IPS-20b (cell line): ENCODE measurements at regions not wholly inside any gene's neighbourhood (a gene's known extent, or its start where the extent isn't known, plus 50 kb on each side); places are given as distances from the start of the nearest gene placed in this dataset.

Experiments used
- H3K27ac ChIP-seq: one replicate; pipeline ENCODE4 v1.5.1; 2013; ENCODE audit warnings: low read length
- H3K27me3 ChIP-seq: 2 replicates; pipeline ENCODE4 v1.6.1; 2013; ENCODE audit warnings: mild to moderate bottlenecking, low read length, inconsistent platforms; ENCODE audit not compliant: insufficient read depth
- H3K36me3 ChIP-seq: 2 replicates; pipeline ENCODE4 v1.6.1; 2013; ENCODE audit warnings: low read depth, mild to moderate bottlenecking, inconsistent platforms, low read length, moderate library complexity; ENCODE audit not compliant: insufficient read depth
- H3K4me1 ChIP-seq: 2 replicates; pipeline ENCODE4 v1.6.1; 2013; ENCODE audit warnings: mild to moderate bottlenecking, control low read depth, inconsistent platforms, low read length, moderate library complexity; ENCODE audit not compliant: insufficient read depth
- H3K4me3 ChIP-seq: 2 replicates; pipeline ENCODE4 v1.5.1; 2013; ENCODE audit warnings: mild to moderate bottlenecking, low read length, inconsistent platforms
- H3K9ac ChIP-seq: 2 replicates; pipeline ENCODE4 v1.6.1; 2013; ENCODE audit warnings: low read depth, mild to moderate bottlenecking, inconsistent platforms, low read length, moderate library complexity
- H3K9me3 ChIP-seq: 2 replicates; pipeline ENCODE4 v1.6.1; 2013; ENCODE audit warnings: mild to moderate bottlenecking, low read depth, low read length, inconsistent platforms; ENCODE audit not compliant: insufficient read depth

DNA sequence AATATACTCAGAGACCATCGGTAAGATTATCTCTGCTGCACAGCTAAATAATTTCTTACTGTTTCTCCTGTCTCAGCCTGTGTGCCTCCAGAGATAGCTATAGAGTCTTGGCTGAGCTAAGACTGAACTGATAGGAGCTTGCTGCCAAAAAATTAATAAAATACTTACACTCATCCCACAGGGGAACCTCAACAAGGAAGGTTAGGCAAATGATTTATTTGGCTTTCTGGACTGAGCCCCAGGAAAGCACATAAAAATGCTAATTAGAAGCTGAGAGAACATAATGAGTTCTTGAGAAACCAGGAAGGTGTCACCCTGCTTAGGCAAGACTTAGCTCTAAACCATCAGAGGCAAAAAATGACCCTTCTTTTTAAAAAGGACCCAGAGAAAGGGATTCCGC is 534.5 kb downstream of the TNS3 start:
- no peaks in the 10 kb centered on the region for H3K36me3 ChIP-seq
- H3K4me3 ChIP-seq: no peak overlapping the region
- no peaks in the 10 kb centered on the region for H3K9me3 ChIP-seq
- 0 out of 2 replicates have a peak, but pooled peaks cover 2% of the 10 kb centered on the region for H3K4me1 ChIP-seq
- no peaks in the 10 kb centered on the region for H3K27me3 ChIP-seq
- H3K27ac ChIP-seq: no peak overlapping the region
- no peak overlapping the region for H3K9ac ChIP-seq

DNA sequence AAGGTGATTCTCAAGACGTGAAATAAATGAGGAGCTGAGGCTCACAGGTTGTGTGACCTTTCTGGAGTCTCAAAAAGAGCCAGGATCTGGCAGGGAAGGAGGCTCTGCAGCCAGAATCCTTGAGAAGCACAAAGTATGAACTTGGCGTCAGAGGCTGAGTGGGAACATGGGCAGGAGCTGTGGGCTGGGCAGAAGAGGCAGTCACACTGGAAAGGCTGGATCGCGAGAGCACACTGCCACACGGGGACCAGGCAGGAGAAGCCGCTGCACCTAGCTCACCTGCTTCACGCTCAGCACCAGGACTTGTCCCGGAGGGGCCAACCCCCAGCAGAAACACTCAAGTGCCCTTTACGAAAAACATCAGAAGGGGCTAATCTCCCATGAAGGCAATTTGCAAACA is 535.0 kb downstream of the TNS3 start:
- no peak overlapping the region for H3K4me3 ChIP-seq
- H3K27ac ChIP-seq: no peak overlapping the region
- 0 out of 2 replicates have a peak, but pooled peaks cover 3% of the 10 kb centered on the region for H3K27me3 ChIP-seq
- H3K9ac ChIP-seq: no peak overlapping the region
- no peaks in the 10 kb centered on the region for H3K36me3 ChIP-seq
- H3K4me1 ChIP-seq: 0 out of 2 replicates have a peak, but pooled peaks cover 2% of the 10 kb centered on the region
- no peaks in the 10 kb centered on the region for H3K9me3 ChIP-seq

DNA sequence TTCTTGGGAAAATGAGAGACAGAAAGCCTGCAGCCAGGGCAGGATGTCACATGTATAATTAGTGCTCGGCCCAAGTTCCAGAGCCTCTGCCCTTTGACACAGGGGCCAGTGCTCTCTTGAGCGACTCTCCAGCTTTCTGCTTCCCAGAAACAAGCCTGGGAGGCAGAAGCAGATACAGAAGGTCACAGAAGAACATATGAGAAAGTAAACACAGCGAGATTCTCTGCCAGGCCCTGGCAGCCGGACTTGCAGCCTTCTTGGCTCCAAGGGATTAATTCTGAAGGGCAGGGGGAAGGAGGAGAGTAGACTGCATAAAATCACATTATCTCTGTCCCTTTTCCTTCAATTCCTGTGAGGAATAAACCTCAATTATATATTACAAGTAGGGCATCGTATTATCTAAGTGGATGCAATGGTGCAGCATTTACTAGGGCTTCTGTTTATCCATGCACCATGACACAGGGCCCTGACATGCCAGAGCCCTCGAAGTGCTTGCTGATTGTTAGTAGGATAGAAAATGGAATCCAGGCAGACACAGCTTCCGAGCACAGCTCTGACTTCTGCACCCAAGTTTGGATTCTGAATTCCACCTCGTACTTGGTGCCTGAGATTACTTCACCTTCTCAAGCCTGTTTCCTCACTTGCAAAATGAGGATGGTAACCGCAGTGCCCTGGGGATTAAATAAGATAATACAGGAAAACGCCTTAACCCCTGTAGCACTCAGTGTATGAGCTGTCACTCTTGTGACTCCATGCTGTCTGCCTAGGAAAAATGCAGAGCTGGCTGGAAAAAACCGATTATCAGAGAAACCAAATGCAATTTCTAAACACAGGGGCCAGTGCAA is 536.5 kb downstream of the TNS3 start:
- H3K36me3 ChIP-seq: no peaks in the 10 kb centered on the region
- H3K27me3 ChIP-seq: 0 out of 2 replicates have a peak, but pooled peaks cover 5% of the 10 kb centered on the region
- H3K4me1 ChIP-seq: 0 out of 2 replicates have a peak, but pooled peaks cover 2% of the 10 kb centered on the region
- no peak overlapping the region for H3K4me3 ChIP-seq
- no peak overlapping the region for H3K9ac ChIP-seq
- no peaks in the 10 kb centered on the region for H3K9me3 ChIP-seq
- no peak overlapping the region for H3K27ac ChIP-seq

DNA sequence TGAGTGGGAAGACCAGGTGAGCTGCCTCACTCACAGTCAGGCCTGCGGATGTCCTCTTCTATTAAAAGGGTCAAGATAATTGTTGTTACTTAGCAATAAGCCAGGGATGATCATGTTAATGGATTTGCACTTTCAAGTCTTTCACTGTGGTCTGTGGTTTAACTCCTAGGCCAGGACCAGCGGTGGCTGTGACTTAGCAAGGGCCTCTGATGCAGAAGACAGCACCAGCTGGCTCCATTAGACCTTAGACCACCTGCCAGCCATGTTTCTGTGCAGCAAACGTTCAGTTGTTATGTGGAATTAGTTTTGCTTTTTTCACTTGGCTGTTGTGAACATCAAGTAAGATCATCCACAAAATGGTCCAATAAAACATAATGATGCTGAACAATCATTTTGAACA is 537.3 kb downstream of the TNS3 start:
- no peak overlapping the region for H3K4me3 ChIP-seq
- H3K9me3 ChIP-seq: no peaks in the 10 kb centered on the region
- H3K4me1 ChIP-seq: peaks cover 2% of the 10 kb centered on the region; the same call in 1 of the 2 replicates
- H3K36me3 ChIP-seq: no peaks in the 10 kb centered on the region
- no peak overlapping the region for H3K9ac ChIP-seq
- H3K27ac ChIP-seq: no peak overlapping the region
- 0 out of 2 replicates have a peak, but pooled peaks cover 5% of the 10 kb centered on the region for H3K27me3 ChIP-seq

DNA sequence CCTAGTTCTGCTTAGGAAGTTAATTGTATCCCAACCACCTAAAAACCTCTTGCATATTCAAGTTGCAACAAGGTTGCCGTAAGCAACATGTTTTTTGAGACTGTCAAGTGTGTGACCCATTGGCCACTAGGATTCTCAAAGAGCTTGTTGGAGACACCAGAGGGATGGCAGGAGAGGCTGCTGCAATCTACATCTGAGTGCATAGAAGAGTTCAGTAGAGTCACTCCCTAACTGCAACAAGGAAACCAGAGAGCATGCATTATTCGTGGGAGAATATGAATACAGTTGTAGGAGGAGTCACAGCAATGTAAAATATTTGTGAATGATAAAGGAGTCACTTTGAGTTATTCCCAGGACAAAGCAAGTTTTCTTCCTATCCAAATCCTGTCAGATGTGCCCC is 538.6 kb downstream of the TNS3 start:
- Histone ChIP-seq H3K9me3 (no peaks in the 10 kb centered on the region), H3K27me3 (peaks cover 5% of the 10 kb centered on the region; the same call in 1 of the 2 replicates), H3K9ac (no peak overlapping the region), H3K27ac (no peak overlapping the region), H3K4me1 (peaks cover 13% of the 10 kb centered on the region), H3K36me3 (no peaks in the 10 kb centered on the region), H3K4me3 (no peak overlapping the region)

DNA sequence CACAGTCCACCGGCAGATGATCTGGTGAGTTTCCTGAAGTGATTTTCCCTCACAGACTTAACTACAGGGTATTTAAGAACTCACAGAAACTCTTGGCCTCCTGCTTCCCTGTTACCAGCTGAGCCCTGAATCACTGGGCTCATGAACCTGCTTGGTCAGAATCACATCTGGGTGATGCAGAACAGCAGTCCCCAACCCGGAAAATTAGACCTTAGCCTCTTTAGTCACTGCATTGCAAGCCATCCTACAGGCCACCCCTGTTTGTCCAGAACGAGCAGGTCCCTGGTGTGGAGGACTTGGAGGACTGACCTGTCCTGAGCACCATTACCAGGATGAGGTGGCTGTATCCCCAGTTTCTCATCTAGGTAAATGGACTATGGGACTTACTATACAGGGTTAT is 539.2 kb downstream of the TNS3 start:
- H3K9ac ChIP-seq: no peak overlapping the region
- H3K4me1 ChIP-seq: peaks cover 16% of the 10 kb centered on the region
- no peak overlapping the region for H3K4me3 ChIP-seq
- H3K36me3 ChIP-seq: no peaks in the 10 kb centered on the region
- H3K27ac ChIP-seq: no peak overlapping the region
- H3K27me3 ChIP-seq: peaks cover 11% of the 10 kb centered on the region; the same call in 1 of the 2 replicates
- no peaks in the 10 kb centered on the region for H3K9me3 ChIP-seq

DNA sequence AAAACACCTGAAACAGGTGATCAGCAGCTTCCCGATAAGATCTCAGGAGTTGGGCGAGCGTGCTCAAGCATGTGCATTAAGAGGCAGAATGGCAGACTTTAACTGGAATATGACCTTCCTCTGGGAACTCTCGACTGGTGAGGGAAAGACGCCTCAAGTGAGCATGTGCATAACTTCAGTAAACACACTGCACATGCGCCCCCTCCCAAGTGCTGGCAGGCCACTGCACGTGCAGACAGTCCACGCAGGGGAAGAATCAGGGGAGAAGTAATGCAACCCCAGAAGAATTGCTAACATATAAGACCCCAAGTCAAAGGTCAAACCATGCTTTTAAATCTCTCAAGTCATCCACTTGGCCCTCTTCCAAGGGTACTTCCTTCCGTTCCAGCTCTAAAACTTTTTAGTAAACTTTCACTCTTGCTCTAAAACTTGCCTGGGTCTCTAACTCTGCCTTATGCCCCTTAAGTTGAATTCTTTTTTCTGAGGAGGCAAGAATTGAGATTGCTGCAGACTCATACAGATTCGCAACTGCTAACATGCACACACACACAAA is 541.0 kb downstream of the TNS3 start:
- Histone ChIP-seq H3K27me3 (peaks cover 13% of the 10 kb centered on the region; the same call in 1 of the 2 replicates), H3K9ac (no peak overlapping the region), H3K4me1 (peaks cover 16% of the 10 kb centered on the region), H3K9me3 (no peaks in the 10 kb centered on the region), H3K27ac (no peak overlapping the region), H3K4me3 (no peak overlapping the region), H3K36me3 (no peaks in the 10 kb centered on the region)

DNA sequence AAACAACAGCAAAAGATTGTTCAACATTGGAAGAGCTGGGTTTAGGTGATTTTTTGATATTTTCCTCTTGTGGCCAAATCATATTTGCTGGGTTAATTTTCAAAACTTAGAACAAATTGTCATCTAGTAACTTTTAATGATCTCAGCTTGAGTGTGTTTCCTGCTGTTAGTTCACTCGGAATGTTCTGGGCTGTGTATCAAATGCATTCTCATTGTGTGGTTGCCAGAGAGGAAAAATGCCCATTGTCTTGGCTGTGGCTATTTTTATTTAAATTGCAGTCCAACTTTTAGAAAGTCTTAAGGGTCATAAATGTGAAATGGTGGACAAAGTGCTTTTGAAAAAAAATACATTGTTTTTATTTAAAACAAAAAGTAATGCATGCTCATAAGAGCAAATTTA is 542.0 kb downstream of the TNS3 start:
- Histone ChIP-seq H3K4me3 (no peak overlapping the region), H3K36me3 (no peaks in the 10 kb centered on the region), H3K27me3 (peaks cover 13% of the 10 kb centered on the region; the same call in 1 of the 2 replicates), H3K9me3 (no peaks in the 10 kb centered on the region), H3K9ac (no peak overlapping the region), H3K27ac (no peak overlapping the region), H3K4me1 (peaks cover 16% of the 10 kb centered on the region)

DNA sequence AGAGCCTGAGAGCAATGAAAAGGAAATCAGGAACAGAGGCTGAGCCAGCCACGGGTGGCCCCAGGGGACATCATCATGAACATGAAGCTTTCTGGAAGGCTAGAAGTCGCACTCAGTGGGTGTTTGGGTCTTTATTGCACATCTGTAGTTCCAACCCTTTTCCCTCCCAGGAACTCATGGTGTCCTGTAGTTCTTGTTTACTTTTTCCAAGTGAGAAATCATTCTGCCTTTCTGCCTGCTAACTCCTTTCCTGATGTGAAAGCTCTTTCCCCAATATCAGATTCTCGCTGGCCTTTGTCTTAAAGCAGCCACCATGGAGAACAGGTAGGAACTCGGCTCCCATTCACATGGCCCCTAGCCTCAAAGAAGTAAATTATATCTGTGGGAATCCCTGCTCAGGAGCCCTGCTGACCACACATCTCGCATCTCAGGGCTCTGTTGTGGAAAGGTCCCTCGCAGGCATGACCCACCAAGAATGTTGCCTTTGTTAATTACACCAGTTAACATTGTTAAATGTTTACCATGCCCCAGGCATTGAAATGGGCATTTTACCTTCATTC is 542.7 kb downstream of the TNS3 start:
- Histone ChIP-seq H3K27ac (no peak overlapping the region), H3K4me1 (peaks cover 16% of the 10 kb centered on the region), H3K27me3 (peaks cover 13% of the 10 kb centered on the region; the same call in 1 of the 2 replicates), H3K9ac (no peak overlapping the region), H3K4me3 (no peak overlapping the region), H3K9me3 (no peaks in the 10 kb centered on the region), H3K36me3 (no peaks in the 10 kb centered on the region)

DNA sequence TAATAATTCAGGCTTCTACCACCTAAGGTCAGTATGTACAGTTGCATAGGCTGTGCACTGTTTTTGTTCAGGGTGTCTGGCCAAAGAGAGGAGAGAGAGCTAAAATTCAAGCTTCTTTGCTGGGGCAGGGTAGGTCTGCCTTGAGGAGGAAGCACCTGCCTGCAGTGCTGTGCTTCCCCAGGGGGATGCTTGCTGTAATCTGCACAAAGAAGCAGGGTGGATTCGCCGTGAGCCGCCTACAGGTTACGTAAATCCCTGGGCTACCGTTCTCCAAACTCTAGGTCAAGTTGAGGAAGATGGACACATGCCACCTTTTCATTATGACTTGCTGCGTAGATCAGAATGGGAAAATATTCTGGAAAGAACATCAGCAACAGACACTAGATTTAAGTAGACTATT is 543.3 kb downstream of the TNS3 start:
- peaks cover 16% of the 10 kb centered on the region for H3K4me1 ChIP-seq
- H3K9me3 ChIP-seq: no peaks in the 10 kb centered on the region
- peaks cover 13% of the 10 kb centered on the region; the same call in 1 of the 2 replicates for H3K27me3 ChIP-seq
- H3K36me3 ChIP-seq: no peaks in the 10 kb centered on the region
- no peak overlapping the region for H3K27ac ChIP-seq
- H3K9ac ChIP-seq: no peak overlapping the region
- no peak overlapping the region for H3K4me3 ChIP-seq

DNA sequence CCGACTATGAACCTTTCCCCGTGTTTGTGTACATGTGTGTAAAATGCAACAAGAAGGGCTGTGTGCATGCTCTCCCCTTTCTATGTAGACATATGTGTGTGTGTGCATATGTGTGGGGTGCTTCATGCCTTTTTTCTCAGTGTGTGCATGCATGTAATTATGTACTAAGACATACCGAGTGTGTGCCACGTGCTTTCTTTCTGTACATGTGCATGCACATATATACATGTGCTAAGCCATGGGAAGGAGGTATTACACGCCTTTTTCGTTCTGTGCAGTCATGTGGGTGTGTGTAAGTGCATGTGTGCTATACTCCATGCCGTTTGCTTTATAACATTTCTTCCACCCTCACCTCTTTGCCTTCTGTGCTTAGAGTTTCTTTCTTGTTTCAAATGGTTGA is 544.3 kb downstream of the TNS3 start:
- Histone ChIP-seq H3K27ac (no peak overlapping the region), H3K9me3 (no peaks in the 10 kb centered on the region), H3K4me1 (peaks cover 14% of the 10 kb centered on the region), H3K9ac (no peak overlapping the region), H3K36me3 (no peaks in the 10 kb centered on the region), H3K4me3 (no peak overlapping the region), H3K27me3 (peaks cover 13% of the 10 kb centered on the region; the same call in 1 of the 2 replicates)
